GM12874 (cell line): ENCODE measurements at regions not wholly inside any gene's neighbourhood (a gene's known extent, or its start where the extent isn't known, plus 50 kb on each side); places are given as distances from the start of the nearest gene placed in this dataset.

Experiments
- CTCF ChIP-seq: IDR thresholded peaks from 2 replicates; pipeline ENCODE4 v1.5.1; 2011; ENCODE audit warnings: low read depth, mild to moderate bottlenecking, control low read depth, low read length, moderate library complexity; ENCODE audit not compliant: insufficient read depth

GRCh38 chr9:115220319-115221005 lies 102.5 kb upstream of the TNC start:
- TF ChIP-seq CTCF: no peak

GRCh38 chr9:115223471-115223870 lies 105.5 kb upstream of the TNC start:
- TF ChIP-seq CTCF: no peak

GRCh38 chr9:115225459-115226116 lies 107.6 kb upstream of the TNC start:
- TF ChIP-seq CTCF: no peak

GRCh38 chr9:115226152-115226551 lies 108.2 kb upstream of the TNC start:
- TF ChIP-seq CTCF: no peak

GRCh38 chr9:115229496-115229895 lies 111.5 kb upstream of the TNC start:
- TF ChIP-seq CTCF: no peak

GRCh38 chr9:115230924-115231515 lies 113.1 kb upstream of the TNC start:
- TF ChIP-seq CTCF: no peak

GRCh38 chr9:115232181-115232774 lies 114.3 kb upstream of the TNC start:
- TF ChIP-seq CTCF: no peak
